Activated naive CD4-positive, alpha-beta T cell treated with anti-CD3 and anti-CD28 coated beads for 36 hours (primary cell): ENCODE measurements at regions not wholly inside any gene's neighbourhood (a gene's known extent, or its start where the extent isn't known, plus 50 kb on each side); places are given as distances from the start of the nearest gene placed in this dataset.

Source experiments
- CTCF ChIA-PET: fragments of 350-600 bp; sonication (Branson Sonifier 250); formaldehyde crosslinking; loops from one replicate; lab custom pipeline; 2021; ENCODE audit warnings: antibody characterized with exemption; lab: Charles Lee
- DNase-seq: peaks from one replicate; pipeline ENCODE4 v3.0.0-alpha.2; 2020
- H3K27ac Mint-ChIP-seq: one replicate; pipeline ENCODE4 v1.8.0; 2021; ENCODE audit warnings: mild to moderate bottlenecking, mixed read lengths
- H3K27me3 Mint-ChIP-seq: one replicate; pipeline ENCODE4 v1.8.0; 2021; ENCODE audit warnings: low read depth, mixed read lengths
- H3K36me3 Mint-ChIP-seq: one replicate; pipeline ENCODE4 v1.8.0; 2021; ENCODE audit warnings: low read depth, mixed read lengths
- H3K4me1 Mint-ChIP-seq: one replicate; pipeline ENCODE4 v1.8.0; 2021; ENCODE audit warnings: low read depth, mixed read lengths
- H3K4me3 Mint-ChIP-seq: one replicate; pipeline ENCODE4 v1.8.0; 2021; ENCODE audit warnings: mild to moderate bottlenecking, moderate library complexity, mixed read lengths
- H3K9me3 Mint-ChIP-seq: one replicate; pipeline ENCODE4 v1.8.0; 2021; ENCODE audit warnings: mixed read lengths
- intact Hi-C: fragments of 100-400 bp; cut with micrococcal nuclease; formaldehyde crosslinking; loops from one replicate; pipeline ENCODE4 v1.15.1; 2023

- no peak overlapping the region for H3K27ac Mint-ChIP-seq
- no peaks in the 10 kb centered on the region for H3K9me3 Mint-ChIP-seq
- DNase-seq: no peak
- H3K4me3 Mint-ChIP-seq: no peak overlapping the region
- no peaks in the 10 kb centered on the region for H3K4me1 Mint-ChIP-seq
- CTCF ChIA-PET: interaction anchor here (1.2 kb wide), 1 partner anchor 48 kb away, joined by 4 read pairs; no protein-coding TSS in a partner anchor
- no peaks in the 10 kb centered on the region for H3K36me3 Mint-ChIP-seq
- intact Hi-C loops: no loop called here
- no peaks in the 10 kb centered on the region for H3K27me3 Mint-ChIP-seq
These were observed 162.2 kb upstream of the KCNK2 start for GRCh38 chr1:214920337-214920736.

GRCh38 chr1:214923278-214923915, 159.1 kb upstream of the KCNK2 start:
- Mint-ChIP-seq H3K9me3 (no peaks in the 10 kb centered on the region), H3K4me1 (no peaks in the 10 kb centered on the region), H3K4me3 (no peak overlapping the region), H3K27me3 (no peaks in the 10 kb centered on the region), H3K36me3 (no peaks in the 10 kb centered on the region), H3K27ac (no peak overlapping the region)
- CTCF ChIA-PET: no interaction called here
- no peak for DNase-seq
- intact Hi-C loops: no loop called here

- Mint-ChIP-seq H3K4me3 (no peak overlapping the region), H3K9me3 (no peaks in the 10 kb centered on the region), H3K36me3 (no peaks in the 10 kb centered on the region), H3K4me1 (no peaks in the 10 kb centered on the region), H3K27ac (no peak overlapping the region), H3K27me3 (no peaks in the 10 kb centered on the region)
- intact Hi-C loops: no loop called here
- DNase-seq: no peak
- CTCF ChIA-PET: no interaction called here
These were observed 154.7 kb upstream of the KCNK2 start for GRCh38 chr1:214927796-214928195.

- H3K9me3 Mint-ChIP-seq: no peaks in the 10 kb centered on the region
- CTCF ChIA-PET: no interaction called here
- intact Hi-C loops: no loop called here
These were observed 154.0 kb upstream of the KCNK2 start for GRCh38 chr1:214928574-214928973.

GRCh38 chr1:214933375-214933774, 149.2 kb upstream of the KCNK2 start:
- CTCF ChIA-PET: no interaction called here
- Mint-ChIP-seq H3K9me3 (no peaks in the 10 kb centered on the region), H3K4me3 (no peak overlapping the region), H3K27me3 (peaks cover 3% of the 10 kb centered on the region), H3K36me3 (no peaks in the 10 kb centered on the region), H3K4me1 (no peaks in the 10 kb centered on the region), H3K27ac (no peak overlapping the region)
- DNase-seq: no peak
- intact Hi-C loops: no loop called here

More at GRCh38 chr1:214928574-214928973, 154.0 kb upstream of the KCNK2 start:
- Mint-ChIP-seq H3K4me1 (no peaks in the 10 kb centered on the region), H3K27me3 (peaks cover 3% of the 10 kb centered on the region), H3K36me3 (no peaks in the 10 kb centered on the region), H3K27ac (no peak overlapping the region), H3K4me3 (no peak overlapping the region)
- DNase-seq: no peak

GRCh38 chr1:214934045-214934444, 148.5 kb upstream of the KCNK2 start:
- H3K4me1 Mint-ChIP-seq: no peaks in the 10 kb centered on the region
- no peaks in the 10 kb centered on the region for H3K36me3 Mint-ChIP-seq
- H3K9me3 Mint-ChIP-seq: no peaks in the 10 kb centered on the region
- CTCF ChIA-PET: interaction anchor here (0.6 kb wide), 1 partner anchor 127 kb away, joined by 3 read pairs; no protein-coding TSS in a partner anchor
- H3K4me3 Mint-ChIP-seq: no peak overlapping the region
- DNase-seq: no peak
- H3K27ac Mint-ChIP-seq: no peak overlapping the region
- intact Hi-C loops: no loop called here
- peaks cover 3% of the 10 kb centered on the region for H3K27me3 Mint-ChIP-seq

GRCh38 chr1:214935258-214935657, 147.3 kb upstream of the KCNK2 start:
- intact Hi-C loops: no loop called here
- H3K27ac Mint-ChIP-seq: no peak overlapping the region
- DNase-seq: no peak
- no peaks in the 10 kb centered on the region for H3K4me1 Mint-ChIP-seq
- no peaks in the 10 kb centered on the region for H3K36me3 Mint-ChIP-seq
- peaks cover 3% of the 10 kb centered on the region for H3K27me3 Mint-ChIP-seq
- H3K4me3 Mint-ChIP-seq: no peak overlapping the region
- no peaks in the 10 kb centered on the region for H3K9me3 Mint-ChIP-seq
- CTCF ChIA-PET: no interaction called here

- H3K36me3 Mint-ChIP-seq: no peaks in the 10 kb centered on the region
- no peak overlapping the region for H3K4me3 Mint-ChIP-seq
- H3K27ac Mint-ChIP-seq: no peak overlapping the region
- H3K27me3 Mint-ChIP-seq: peaks cover 3% of the 10 kb centered on the region
- no peak for DNase-seq
- CTCF ChIA-PET: no interaction called here
- no peaks in the 10 kb centered on the region for H3K9me3 Mint-ChIP-seq
- intact Hi-C loops: no loop called here
- H3K4me1 Mint-ChIP-seq: peaks cover 2% of the 10 kb centered on the region
These were observed 143.4 kb upstream of the KCNK2 start for GRCh38 chr1:214939180-214939579.

- no peaks in the 10 kb centered on the region for H3K9me3 Mint-ChIP-seq
- H3K4me1 Mint-ChIP-seq: peaks cover 2% of the 10 kb centered on the region
- no peaks in the 10 kb centered on the region for H3K36me3 Mint-ChIP-seq
- DNase-seq: no peak
- no peak overlapping the region for H3K4me3 Mint-ChIP-seq
- CTCF ChIA-PET: interaction anchor here (0.6 kb wide), 1 partner anchor 16 kb away, joined by 6 read pairs; no protein-coding TSS in a partner anchor
- peaks cover 6% of the 10 kb centered on the region for H3K27me3 Mint-ChIP-seq
- H3K27ac Mint-ChIP-seq: no peak overlapping the region
- intact Hi-C loops: no loop called here
These were observed 141.5 kb upstream of the KCNK2 start for GRCh38 chr1:214941061-214941460.

- peaks cover 2% of the 10 kb centered on the region for H3K4me1 Mint-ChIP-seq
- H3K4me3 Mint-ChIP-seq: no peak overlapping the region
- no peak for DNase-seq
- intact Hi-C loops: no loop called here
- CTCF ChIA-PET: no interaction called here
- no peak overlapping the region for H3K27ac Mint-ChIP-seq
- H3K27me3 Mint-ChIP-seq: peaks cover 6% of the 10 kb centered on the region
- no peaks in the 10 kb centered on the region for H3K36me3 Mint-ChIP-seq
- H3K9me3 Mint-ChIP-seq: no peaks in the 10 kb centered on the region
These were observed 139.5 kb upstream of the KCNK2 start for GRCh38 chr1:214943054-214943453.

- peaks cover 14% of the 10 kb centered on the region for H3K27me3 Mint-ChIP-seq
- no peak overlapping the region for H3K4me3 Mint-ChIP-seq
- no peaks in the 10 kb centered on the region for H3K9me3 Mint-ChIP-seq
- no peak for DNase-seq
- CTCF ChIA-PET: no interaction called here
- intact Hi-C loops: no loop called here
- no peak overlapping the region for H3K27ac Mint-ChIP-seq
- no peaks in the 10 kb centered on the region for H3K36me3 Mint-ChIP-seq
- no peaks in the 10 kb centered on the region for H3K4me1 Mint-ChIP-seq
These were observed 135.9 kb upstream of the KCNK2 start for GRCh38 chr1:214946615-214947014.

GRCh38 chr1:214952648-214953047, 129.9 kb upstream of the KCNK2 start:
- Mint-ChIP-seq H3K27ac (no peak overlapping the region), H3K4me1 (no peaks in the 10 kb centered on the region), H3K9me3 (no peaks in the 10 kb centered on the region), H3K4me3 (no peak overlapping the region), H3K27me3 (peaks cover 16% of the 10 kb centered on the region), H3K36me3 (no peaks in the 10 kb centered on the region)
- CTCF ChIA-PET: interaction anchor here (0.6 kb wide), 1 partner anchor 214 kb away, joined by 4 read pairs; no protein-coding TSS in a partner anchor
- DNase-seq: no peak
- intact Hi-C loops: no loop called here

- intact Hi-C loops: no loop called here
- H3K36me3 Mint-ChIP-seq: no peaks in the 10 kb centered on the region
- peaks cover 19% of the 10 kb centered on the region for H3K27me3 Mint-ChIP-seq
- DNase-seq: no peak
- H3K4me3 Mint-ChIP-seq: no peak overlapping the region
- CTCF ChIA-PET: no interaction called here
- no peak overlapping the region for H3K27ac Mint-ChIP-seq
- no peaks in the 10 kb centered on the region for H3K9me3 Mint-ChIP-seq
- no peaks in the 10 kb centered on the region for H3K4me1 Mint-ChIP-seq
These were observed 128.5 kb upstream of the KCNK2 start for GRCh38 chr1:214953901-214954616.
